NCI-H748 (cell line): ENCODE measurements at regions not wholly inside any gene's neighbourhood (a gene's known extent, or its start where the extent isn't known, plus 50 kb on each side); places are given as distances from the start of the nearest gene placed in this dataset.
"Not testable (repeated sequence)": the region's sequence is repeated elsewhere in the genome, so short reads cannot be mapped to it uniquely, and the experiment has no call there.

Experiments used
- DNase-seq: peaks from one replicate; lab custom pipeline; 2025; ENCODE audit not compliant: unreplicated experiment; lab: John Stamatoyannopoulos, UW

DNA sequence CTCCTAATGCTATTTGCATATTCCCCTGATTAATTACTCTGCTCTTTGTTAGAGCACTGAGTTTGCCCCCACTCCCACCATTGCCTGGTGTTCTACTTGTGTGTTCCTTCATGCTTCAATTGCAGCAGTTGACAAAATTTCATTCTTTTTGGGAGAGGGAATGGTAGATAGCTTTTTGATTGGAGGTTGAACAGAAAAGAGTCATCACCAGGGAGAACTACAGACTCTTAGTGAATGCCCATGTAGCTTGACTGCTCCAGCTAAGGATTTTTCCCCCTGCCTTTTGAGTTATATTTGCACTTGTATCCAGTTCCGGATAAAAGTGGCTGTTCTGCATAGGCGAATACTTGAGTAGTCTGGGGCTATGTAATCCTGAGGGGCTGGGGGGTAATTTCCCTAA, 183.9 kb downstream of the ETNK1 start:
- DNase-seq, result no peak

DNA sequence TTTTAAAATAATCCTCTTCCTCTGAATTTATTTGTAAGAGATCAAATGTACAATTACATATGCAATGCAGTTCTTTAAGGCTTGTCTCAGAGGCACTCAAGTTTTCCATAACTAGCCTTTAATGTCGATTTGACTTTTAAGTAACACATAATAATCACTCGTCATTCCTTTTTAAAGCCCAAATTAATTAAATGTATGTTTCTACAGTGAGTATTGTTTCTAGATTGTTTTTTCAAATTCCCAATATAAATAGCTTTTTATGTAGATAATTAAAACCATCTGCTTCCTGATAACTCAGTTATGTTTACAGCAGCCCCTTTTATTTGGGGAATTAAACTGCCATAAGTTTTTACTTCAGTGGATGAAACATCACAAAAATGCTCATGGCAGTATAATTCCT, 185.1 kb downstream of the ETNK1 start:
- DNase-seq, result no peak

DNA sequence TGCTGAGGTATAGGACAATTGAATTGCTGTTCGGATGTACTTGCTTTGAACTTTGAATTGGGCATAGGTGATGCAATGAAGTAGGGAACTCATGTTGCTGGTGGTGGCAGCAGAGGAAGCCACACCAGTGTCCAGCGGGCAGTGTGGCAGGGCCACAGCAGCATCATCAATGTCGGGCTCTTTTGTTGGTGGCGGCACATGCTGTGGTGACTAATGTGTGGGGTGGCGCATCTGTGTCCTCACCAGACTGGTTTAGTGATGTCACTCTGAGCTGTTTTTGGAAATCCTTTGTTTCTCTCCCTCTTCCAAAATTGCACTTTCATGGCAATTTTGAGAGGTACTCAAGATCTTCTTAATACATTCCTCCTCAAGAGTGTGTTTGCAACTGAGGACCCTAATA, 187.6 kb downstream of the ETNK1 start:
- no peak for DNase-seq

DNA sequence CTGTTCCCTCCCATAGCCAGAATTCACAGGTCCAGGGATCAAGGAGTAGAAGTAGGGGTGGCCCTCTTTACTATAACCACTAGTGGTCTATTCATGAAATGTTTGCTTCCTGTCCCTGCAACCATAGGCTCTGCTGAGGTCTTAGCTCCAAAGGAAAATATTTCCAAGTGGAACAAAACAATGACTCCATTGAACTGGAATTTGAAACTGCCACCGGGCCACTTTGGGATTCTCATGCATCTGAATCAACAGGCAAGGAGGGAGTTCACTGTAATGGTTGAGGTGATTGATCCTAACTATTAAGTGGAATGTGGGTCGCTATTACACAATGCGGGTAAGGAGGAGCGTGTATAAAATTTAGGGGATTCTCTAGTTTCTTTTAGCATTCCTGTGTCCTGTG, 197.0 kb downstream of the ETNK1 start:
- DNase-seq, result no peak

DNA sequence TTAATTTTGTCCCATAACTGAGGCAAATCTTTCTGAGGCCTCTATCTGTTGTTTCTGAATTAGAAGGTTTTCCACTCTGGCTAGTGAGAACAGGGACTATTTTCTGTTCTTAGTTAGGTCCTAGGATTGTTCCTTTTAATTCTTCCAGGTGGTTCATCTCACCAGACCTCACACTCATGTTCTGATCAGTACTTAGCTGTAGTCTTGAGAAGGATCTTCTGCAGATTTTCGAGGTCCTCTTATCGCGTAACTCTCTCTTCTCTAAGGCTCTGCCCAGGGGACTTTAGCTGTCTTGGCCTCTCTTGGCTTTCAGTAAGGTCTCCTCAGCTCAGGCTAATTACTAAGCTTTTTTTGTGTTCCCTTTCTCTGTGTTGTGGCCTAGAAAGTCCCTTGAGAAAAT, 201.1 kb downstream of the ETNK1 start:
- DNase-seq, result no peak

DNA sequence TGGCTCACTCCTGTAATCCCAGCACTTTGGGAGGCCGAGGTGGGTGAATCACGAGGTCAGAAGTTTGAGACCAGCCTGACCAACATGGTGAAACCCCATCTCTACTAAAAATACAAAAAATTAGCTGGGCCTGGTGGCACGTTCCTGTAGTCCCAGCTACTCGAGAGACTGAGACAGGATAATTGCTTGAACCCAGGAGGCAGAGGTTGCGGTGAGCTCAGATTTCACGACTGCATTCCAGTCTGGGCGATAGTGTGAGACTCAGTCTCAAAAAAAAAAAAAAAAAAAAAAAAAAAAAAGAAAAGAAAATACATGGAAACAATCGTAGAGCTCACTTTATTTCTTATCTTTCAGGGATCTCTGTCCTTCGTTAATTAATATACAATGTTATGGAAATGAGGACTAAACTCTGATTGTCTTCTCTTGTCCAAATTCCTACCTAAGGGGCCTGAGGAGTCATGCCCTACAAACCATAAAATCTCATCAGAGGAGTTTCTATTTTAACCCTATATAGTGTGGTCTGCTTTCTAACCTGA, 201.5 kb downstream of the ETNK1 start:
- DNase-seq, result not testable (repeated sequence)

DNA sequence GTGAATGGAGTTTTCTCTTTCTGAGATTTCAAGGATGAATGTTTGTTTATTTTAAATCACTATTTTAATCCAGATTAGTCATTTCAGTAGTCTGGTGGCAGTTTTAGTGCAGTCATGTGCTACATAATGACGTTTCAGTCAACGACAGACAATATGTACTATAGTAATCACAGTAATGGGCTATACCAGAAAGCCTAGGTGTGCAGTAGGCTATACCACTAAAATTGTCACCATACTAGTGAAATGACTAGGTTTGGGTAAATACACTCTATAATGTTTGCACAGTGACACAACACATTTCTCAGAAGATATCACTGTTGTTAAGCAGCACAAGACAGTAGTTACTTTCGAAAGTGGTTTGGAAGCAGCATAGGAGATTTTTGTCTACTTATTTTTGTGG, 203.1 kb downstream of the ETNK1 start:
- DNase-seq, result no peak

DNA sequence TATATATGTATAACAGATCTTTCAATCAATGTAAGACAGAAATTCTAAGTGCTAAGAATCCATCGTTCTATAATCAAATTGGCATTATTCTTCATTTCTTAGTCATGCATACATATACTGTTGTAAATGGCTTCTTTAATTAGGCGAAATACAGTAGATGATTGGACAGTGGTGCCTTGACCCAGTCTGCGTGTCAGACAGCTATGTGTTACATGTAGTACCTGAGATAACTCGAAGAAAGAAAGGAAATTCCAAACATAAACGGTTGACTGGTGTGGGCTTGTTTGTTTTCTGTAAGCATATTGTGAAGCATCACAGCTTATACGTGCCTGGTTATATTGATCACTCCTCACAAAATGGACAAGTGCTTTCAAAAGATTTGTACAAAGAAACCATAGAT, 210.5 kb downstream of the ETNK1 start:
- DNase-seq, result no peak

DNA sequence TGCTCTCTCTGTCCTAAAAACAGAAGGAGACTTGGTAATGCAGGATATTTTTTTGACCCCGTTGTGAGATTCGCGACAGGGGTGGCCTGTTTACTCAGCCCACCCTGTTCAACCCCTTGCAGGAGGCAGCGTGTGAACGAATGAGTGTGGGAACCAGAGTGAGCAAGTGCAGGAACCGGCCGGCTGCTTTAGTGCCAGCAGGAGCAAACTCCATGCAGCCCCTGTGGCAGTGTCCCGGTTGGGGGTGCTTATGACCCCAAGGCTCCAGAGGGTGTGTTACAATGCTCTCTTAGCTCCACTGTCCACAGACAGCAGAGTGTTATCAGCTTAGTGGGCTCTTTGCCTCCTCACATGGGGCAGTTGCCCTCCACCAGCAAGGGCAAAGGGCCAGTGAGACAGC, 225.2 kb downstream of the ETNK1 start:
- no peak for DNase-seq

DNA sequence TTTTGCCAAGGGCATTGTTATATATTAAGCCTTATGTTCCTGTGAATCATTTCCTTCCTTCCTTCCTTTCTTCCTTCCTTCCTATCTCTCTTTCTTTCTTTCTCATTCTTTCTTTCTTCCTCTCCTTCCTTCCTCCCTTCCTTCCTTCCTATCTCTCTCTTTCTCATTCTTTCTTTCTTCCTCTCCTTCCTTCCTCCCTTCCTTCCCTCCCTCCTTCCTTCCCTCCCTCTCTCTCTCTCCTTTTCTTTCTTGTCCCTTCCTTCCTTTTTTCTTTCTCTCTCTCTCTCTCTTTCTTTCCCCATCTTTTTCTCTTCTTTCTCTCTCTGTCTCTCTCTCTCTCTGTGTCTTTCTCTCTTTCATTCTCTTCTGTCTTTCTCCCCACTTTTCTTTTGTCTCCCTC, 226.6 kb downstream of the ETNK1 start:
- DNase-seq, result no peak

DNA sequence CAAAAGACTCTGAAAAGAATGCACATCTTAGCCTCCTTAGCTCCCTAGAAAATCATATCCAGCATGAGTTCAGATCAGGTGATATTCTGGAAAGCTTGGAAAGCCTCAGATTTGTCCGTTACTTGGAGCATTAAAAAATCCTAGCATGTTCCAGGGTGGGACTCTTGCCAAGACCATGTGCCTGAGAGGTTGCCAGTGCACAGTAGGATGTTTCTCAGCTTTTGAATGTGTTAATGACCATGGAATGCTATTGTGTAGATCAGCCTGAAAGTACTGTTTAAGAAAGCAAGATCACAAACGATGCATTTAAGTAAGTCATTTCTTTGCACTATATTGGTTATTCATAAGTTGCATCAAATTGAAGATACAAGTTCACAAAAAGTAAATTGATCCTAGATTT, 230.5 kb downstream of the ETNK1 start:
- no peak for DNase-seq

DNA sequence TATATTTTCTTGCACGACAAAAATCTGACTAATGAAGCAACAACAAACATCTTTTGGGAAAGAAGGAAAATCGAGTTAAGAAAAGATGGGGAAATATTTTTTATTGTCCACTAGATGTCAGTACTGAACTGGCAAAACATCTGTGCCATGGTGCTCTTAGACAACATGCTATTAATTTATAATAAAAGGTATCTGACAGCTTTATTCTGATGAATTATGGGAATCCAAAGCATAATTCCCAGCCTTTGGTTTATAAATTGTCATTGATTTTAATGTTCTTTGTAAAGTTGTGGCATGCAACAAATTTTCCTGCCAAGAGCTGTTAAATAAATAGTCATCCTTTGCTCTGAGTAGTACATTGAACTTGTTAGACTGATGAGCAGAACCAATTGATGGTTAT, 231.2 kb downstream of the ETNK1 start:
- DNase-seq, result peak; percentile 46

DNA sequence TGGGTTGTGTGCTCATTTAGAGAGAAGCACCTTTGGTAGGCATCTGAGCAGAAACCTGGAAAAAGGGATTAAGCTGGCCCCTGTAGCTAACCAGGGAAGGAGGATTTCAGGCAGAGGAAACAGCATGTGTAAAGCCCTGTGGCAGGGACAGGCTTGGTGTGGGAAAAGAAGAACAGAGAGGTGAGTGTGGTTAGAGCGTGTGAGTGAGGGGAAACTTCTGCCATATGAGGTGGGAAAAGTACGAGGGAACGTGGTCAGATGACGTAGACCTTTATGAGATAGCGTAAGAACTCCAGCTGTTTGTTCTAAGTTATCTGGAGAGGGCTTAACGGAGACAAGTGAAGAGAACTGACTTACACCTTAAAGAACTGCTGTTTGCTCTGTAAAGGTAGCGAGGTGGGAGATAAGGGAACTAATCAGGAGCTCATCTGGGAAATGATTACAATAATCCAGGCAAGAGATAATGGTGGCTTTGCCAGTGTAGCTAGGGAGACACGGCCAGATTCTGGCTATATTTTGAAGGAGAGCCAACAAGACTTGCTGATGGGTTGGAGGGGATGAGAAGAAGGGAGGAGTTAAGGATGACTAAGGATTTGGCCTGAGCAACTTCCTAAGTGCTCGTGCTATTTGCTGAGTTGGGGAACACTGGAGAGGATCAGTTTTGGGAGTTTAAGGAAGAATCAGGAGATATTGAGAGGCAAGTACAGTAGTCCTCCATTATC, 234.0 kb downstream of the ETNK1 start:
- DNase-seq, result no peak

DNA sequence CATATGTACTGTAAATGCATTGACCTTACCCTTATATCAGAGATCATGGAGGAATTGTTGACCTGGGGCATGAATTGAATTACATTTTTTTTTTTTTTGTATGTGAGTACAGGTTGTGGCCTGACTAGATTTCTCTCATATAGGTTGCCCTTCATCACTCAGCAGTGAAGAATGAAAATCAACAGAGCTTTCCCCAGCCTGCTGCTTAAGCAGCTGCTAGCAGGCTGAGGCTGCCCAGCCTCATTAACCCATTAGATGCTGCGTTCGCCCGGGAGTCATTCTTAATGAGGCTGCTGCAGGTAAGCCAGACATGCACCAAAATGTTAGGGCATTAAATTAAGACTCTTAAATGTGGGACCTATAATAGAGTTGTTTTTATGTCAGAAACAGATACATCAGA, 236.0 kb downstream of the ETNK1 start:
- DNase-seq, result peak; percentile 4

DNA sequence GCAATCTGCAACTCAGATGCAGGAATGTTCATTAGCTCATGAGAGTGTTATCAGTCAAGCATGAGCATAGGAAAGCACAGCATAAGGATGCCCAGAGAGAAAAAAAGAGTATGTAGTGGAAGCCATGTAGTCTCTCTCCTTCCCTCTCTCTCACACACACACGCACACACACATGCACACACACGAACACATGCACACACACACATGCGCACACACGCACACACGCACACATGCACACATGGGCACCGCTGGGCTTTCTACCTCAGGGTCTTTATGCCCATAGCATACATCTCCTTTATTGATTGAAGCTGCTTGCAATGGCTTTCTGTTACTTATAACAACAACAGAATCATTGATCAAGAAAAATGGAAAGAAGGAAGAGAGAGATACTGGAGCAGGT, 240.9 kb downstream of the ETNK1 start:
- DNase-seq, result no peak

DNA sequence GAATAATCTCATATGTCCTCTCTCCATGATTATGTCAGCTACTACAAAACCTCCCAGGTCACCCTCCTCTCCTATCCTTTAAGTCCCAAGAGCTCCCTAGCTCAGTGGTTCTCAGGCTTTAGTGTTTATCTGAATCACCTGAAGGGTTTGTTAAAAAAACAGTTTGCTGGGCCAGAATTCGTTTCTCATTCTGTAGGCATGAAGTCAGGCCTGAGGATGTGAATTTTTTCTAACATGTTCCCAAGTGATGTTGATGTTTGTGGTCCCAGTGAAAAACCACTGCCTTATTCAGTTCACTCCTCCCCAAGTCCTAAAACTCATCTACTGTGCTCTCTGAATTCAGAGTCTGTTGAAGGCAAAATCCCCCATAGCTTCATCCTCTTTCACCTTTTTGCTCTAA, 241.4 kb downstream of the ETNK1 start:
- DNase-seq, result no peak

DNA sequence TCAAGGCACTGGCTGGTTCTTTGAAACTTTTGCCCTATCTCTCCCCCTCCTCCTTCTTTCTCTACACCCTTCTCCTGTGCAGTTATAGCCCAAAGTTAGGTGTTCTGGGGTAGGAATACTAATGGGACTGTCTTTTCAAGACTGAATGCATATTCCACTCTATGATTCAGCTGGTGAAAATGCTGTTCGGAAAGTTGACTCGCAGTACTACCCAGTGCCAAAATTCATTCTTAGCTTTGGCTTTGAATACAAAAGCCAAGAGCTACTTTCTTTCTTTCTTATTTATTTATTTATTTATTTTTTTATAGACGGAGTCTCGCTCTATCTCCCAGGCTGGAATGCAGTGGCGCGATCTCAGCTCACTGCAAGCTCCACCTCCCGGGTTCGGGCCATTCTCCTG, 249.2 kb downstream of the ETNK1 start:
- no peak for DNase-seq

DNA sequence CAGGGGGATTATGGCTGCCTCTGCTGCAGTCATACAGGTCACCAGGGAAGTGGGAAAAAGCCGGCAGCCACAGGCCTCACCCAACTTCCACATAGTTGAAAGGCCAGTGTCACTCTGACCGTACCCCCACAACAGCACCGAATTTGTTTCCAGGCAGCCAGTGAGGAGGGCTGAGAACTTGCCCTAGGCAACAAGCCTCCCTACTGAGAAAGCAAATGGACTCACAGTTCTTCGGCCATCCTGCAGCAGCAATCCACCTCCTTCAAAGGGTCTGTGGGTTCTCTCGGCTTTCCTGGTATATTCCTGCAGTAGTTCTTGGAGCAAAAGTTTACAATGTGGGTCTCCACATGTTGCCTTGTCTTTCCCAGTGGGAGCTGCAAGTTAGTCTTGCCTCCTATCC, 251.3 kb downstream of the ETNK1 start:
- no peak for DNase-seq

DNA sequence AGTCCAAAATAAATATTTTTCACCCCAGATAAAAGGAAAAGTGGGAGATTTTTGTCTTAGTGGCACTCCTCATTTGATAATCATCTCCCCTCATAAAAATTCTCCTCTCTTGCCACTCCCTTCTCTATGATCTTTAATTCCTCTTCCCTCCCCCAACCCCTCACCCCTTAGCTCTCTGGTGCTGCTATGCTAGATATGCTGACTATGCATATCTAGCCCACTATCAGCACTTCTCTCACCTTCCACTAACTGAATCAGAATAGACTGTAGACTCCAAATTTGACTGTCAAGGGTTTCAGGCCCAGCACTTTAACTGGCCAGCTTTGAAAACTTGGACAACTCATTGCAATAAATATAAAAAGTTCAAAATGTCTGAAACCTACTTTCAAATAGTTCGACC, 254.2 kb downstream of the ETNK1 start:
- no peak for DNase-seq

DNA sequence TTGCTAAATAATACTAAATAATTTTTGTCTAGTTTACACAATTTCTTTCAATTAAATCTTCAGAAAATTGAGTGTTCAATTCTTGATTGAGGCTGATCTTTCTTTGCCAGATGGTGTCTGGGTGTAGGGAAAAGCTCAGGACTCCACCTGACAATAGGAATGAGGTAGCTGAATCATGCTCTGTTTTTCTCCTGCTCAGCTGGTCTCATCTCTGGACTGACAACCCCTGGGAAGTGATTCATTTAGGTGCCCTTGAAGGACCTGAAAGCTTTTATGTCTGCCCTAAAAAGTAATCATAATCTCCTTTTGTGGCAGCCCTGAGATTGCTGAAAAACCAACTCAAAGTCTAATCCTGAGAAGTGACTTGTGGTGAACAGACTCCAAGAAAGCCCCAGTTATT, 255.4 kb downstream of the ETNK1 start:
- no peak for DNase-seq

DNA sequence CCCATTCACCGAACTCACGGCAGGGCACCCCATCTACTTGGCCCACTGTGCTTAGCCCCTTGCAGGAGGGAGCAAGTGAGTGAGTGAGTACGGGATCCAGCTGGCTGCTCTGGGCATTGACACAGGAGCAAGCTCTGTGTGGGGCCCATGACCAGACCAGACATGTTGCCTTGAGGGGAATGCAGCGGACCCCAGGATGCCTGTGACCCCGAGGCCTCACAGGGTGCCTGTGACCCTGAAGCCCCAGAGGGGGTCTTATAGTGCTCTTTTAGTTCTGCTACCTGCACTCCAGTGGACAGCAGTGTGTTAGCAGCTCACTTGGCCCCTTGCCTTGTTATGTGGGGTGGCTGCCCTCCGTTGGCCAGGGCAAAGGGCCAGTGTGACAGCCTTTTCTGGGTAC, 255.8 kb downstream of the ETNK1 start:
- DNase-seq, result no peak

DNA sequence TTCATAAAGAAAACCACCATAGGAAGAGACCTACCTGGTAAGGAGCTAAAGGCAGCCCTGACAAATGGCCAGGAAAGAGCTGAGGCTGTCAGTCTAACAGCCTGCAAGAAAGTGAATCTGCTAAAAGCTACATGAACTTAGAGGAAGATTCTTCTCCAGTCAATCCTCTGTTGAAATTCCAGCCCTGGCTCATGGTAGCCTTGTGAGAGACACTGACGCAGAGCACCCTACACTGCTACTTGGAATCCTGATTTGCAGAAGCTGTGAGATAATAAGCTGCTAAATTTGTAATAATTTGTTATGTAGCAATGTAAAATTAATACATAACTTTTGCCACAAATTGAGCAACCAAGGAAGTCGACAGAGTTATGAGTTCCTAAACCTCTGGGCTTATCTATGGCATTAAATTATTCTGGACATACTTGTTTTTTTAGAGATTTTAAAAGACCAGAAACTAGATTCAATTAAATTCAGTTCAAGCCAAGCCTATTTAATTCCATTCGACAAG, 257.0 kb downstream of the ETNK1 start:
- DNase-seq, result no peak

DNA sequence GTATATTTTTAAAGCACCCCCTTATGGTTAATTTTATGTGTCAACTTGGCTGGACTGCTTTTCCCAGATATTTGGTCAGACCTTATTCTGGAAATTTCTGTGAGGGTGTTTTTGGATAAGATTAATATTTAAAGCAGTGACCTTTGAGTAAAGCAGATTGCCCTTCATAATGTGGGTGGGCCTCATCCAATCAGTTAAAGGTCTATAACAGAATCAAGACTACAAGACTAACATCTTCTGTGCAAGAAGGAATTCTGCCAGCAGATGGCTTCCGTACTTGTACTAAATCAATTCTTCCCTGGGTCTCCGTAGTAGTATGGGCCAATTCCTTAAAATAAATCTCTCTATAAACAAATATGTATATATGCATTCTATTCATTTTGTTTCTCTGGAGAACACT, 257.6 kb downstream of the ETNK1 start:
- DNase-seq, result no peak
